Left ventricle myocardium inferior (tissue), 1 donor: ENCODE measurements at regions not wholly inside any gene's neighbourhood (a gene's known extent, or its start where the extent isn't known, plus 50 kb on each side); places are given as distances from the start of the nearest gene placed in this dataset.

ENCODE experiments used
- DNase-seq: peaks from one replicate; pipeline ENCODE4 v3.0.0-alpha.2; 2020
- H3K27ac ChIP-seq: fragments of 200-600 bp; replicated peaks from 2 replicates; pipeline ENCODE4 v1.8.0; 2021
- H3K27me3 ChIP-seq: fragments of 200-600 bp; 2 replicates; pipeline ENCODE4 v1.8.0; 2021; ENCODE audit warnings: low read depth
- H3K36me3 ChIP-seq: fragments of 200-600 bp; 2 replicates; pipeline ENCODE4 v1.8.0; 2021
- H3K4me1 ChIP-seq: fragments of 200-600 bp; 2 replicates; pipeline ENCODE4 v1.8.0; 2021
- H3K4me3 ChIP-seq: fragments of 200-600 bp; 2 replicates; pipeline ENCODE4 v1.8.0; 2021; ENCODE audit warnings: mild to moderate bottlenecking, moderate library complexity
- H3K9me3 ChIP-seq: fragments of 200-600 bp; replicated peaks from 2 replicates; pipeline ENCODE4 v1.8.0; 2021
- CTCF ChIP-seq: fragments of 200-600 bp; IDR thresholded peaks from 2 replicates; pipeline ENCODE4 v1.8.0; 2021; ENCODE audit warnings: antibody characterized with exemption, mild to moderate bottlenecking, borderline replicate concordance
- intact Hi-C: fragments of 100-400 bp; cut with micrococcal nuclease; formaldehyde crosslinking; loops from one replicate; pipeline ENCODE4 v1.11.0; 2022
- donor health status: DM: no; HTN: yes; CAD: no; lungs with severe emphysema.

- H3K9me3 ChIP-seq: peaks cover 36% of the 10 kb centered on the region
- TF ChIP-seq CTCF: no peak
- no peak for DNase-seq
- H3K4me1 ChIP-seq: no peaks in the 10 kb centered on the region
- H3K4me3 ChIP-seq: no peak overlapping the region
- intact Hi-C loops: no loop called here
- no peak overlapping the region for H3K27ac ChIP-seq
- H3K36me3 ChIP-seq: no peaks in the 10 kb centered on the region
- H3K27me3 ChIP-seq: no peaks in the 10 kb centered on the region
Measured at GRCh38 chr12:127861406-127861805, 405.6 kb upstream of the TMEM132C start.

- no peaks in the 10 kb centered on the region for H3K36me3 ChIP-seq
- no peak overlapping the region for H3K27ac ChIP-seq
- intact Hi-C loops: no loop called here
- no peak for TF ChIP-seq CTCF
- peaks cover 6% of the 10 kb centered on the region for H3K9me3 ChIP-seq
- H3K27me3 ChIP-seq: no peaks in the 10 kb centered on the region
- no peak for DNase-seq
- H3K4me1 ChIP-seq: no peaks in the 10 kb centered on the region
- H3K4me3 ChIP-seq: no peak overlapping the region
Measured at GRCh38 chr12:127873306-127873705, 393.7 kb upstream of the TMEM132C start.

- no peak for TF ChIP-seq CTCF
- DNase-seq: no peak
Measured at GRCh38 chr12:127881371-127882140, 385.4 kb upstream of the TMEM132C start.

GRCh38 chr12:127883013-127883412 is 384.0 kb upstream of the TMEM132C start:
- no peak for DNase-seq
- H3K36me3 ChIP-seq: no peaks in the 10 kb centered on the region
- H3K4me1 ChIP-seq: no peaks in the 10 kb centered on the region
- H3K4me3 ChIP-seq: no peak overlapping the region
- no peaks in the 10 kb centered on the region for H3K9me3 ChIP-seq
- intact Hi-C loops: no loop called here
- no peak overlapping the region for H3K27ac ChIP-seq
- H3K27me3 ChIP-seq: no peaks in the 10 kb centered on the region
- TF ChIP-seq CTCF: no peak

More at GRCh38 chr12:127881371-127882140, 385.4 kb upstream of the TMEM132C start:
- no peak overlapping the region for H3K27ac ChIP-seq
- no peaks in the 10 kb centered on the region for H3K9me3 ChIP-seq
- H3K4me3 ChIP-seq: no peak overlapping the region
- no peaks in the 10 kb centered on the region for H3K36me3 ChIP-seq
- no peaks in the 10 kb centered on the region for H3K27me3 ChIP-seq
- intact Hi-C loops: no loop called here
- no peaks in the 10 kb centered on the region for H3K4me1 ChIP-seq

- Histone ChIP-seq H3K27me3 (no peaks in the 10 kb centered on the region), H3K4me3 (no peak overlapping the region), H3K9me3 (no peaks in the 10 kb centered on the region), H3K36me3 (no peaks in the 10 kb centered on the region), H3K4me1 (peaks cover 3% of the 10 kb centered on the region), H3K27ac (no peak overlapping the region)
- intact Hi-C loops: no loop called here
- no peak for TF ChIP-seq CTCF
- no peak for DNase-seq
Measured at GRCh38 chr12:127885954-127886750, 380.8 kb upstream of the TMEM132C start.
